K562 (cell line): ENCODE measurements at regions not wholly inside any gene's neighbourhood (a gene's known extent, or its start where the extent isn't known, plus 50 kb on each side); places are given as distances from the start of the nearest gene placed in this dataset.

Experiments used
- ARID3A ChIP-seq: IDR thresholded peaks from 2 replicates; pipeline ENCODE4 v1.6.1; 2012; ENCODE audit warnings: low read depth, low read length, improper control_type of control experiment, borderline replicate concordance
- CEBPG ChIP-seq, 3 experiments: fragments of 200-800 bp in 1 of 3; sonication (Bioruptor generic) in 1 of 3; sonication (generic) in 1 of 3; formaldehyde crosslinking in 1 of 3; IDR thresholded peaks in 2 of 3; conservative IDR thresholded peaks in 1 of 3; 2 replicates each; pipeline versions ENCODE4 v1.6.1 to v1.8.0; 2016 to 2022; ENCODE audit warnings: missing compliant biosample characterization in 2 of 3, missing genetic modification characterization in 2 of 3, mild to moderate bottlenecking in 1 of 3, missing genetic modification reagents in 1 of 3
- GATAD2B ChIP-seq: fragments of 450-650 bp; IDR thresholded peaks from 2 replicates; pipeline ENCODE4 v1.6.1; 2017; ENCODE audit warnings: mild to moderate bottlenecking, borderline replicate concordance
- HOMEZ ChIP-seq: fragments of 250-450 bp; sonication (Bioruptor Pico); IDR thresholded peaks from 2 replicates; pipeline ENCODE4 v1.4.0; 2020; ENCODE audit warnings: mild to moderate bottlenecking, moderate library complexity
- HSF4 ChIP-seq: fragments of 250-450 bp; sonication (Bioruptor Pico); IDR thresholded peaks from 2 replicates; pipeline ENCODE4 v2.1.2; 2022; ENCODE audit warnings: mild to moderate bottlenecking, moderate library complexity, borderline replicate concordance
- ILF3 ChIP-seq: fragments of 450-650 bp; IDR thresholded peaks from 2 replicates; pipeline ENCODE4 v1.6.1; 2018; ENCODE audit warnings: antibody characterized with exemption, mild to moderate bottlenecking, moderate library complexity, borderline replicate concordance
- MCM3 ChIP-seq: fragments of 450-650 bp; IDR thresholded peaks from 2 replicates; pipeline ENCODE4 v1.6.1; 2016
- NR2F6 ChIP-seq: fragments of 450-650 bp; formaldehyde crosslinking; IDR thresholded peaks from 2 replicates; pipeline ENCODE4 v1.4.0; 2020; ENCODE audit warnings: mild to moderate bottlenecking
- ZBTB1 ChIP-seq: sonication (generic); formaldehyde crosslinking; IDR thresholded peaks from 2 replicates; pipeline ENCODE4 v1.8.1; 2023; ENCODE audit warnings: missing genetic modification reagents, low read depth, mild to moderate bottlenecking, borderline replicate concordance
- ZBTB9 ChIP-seq: fragments of 450-650 bp; formaldehyde crosslinking; IDR thresholded peaks from 2 replicates; pipeline ENCODE4 v1.4.0; 2020; ENCODE audit warnings: mild to moderate bottlenecking, moderate library complexity

DNA sequence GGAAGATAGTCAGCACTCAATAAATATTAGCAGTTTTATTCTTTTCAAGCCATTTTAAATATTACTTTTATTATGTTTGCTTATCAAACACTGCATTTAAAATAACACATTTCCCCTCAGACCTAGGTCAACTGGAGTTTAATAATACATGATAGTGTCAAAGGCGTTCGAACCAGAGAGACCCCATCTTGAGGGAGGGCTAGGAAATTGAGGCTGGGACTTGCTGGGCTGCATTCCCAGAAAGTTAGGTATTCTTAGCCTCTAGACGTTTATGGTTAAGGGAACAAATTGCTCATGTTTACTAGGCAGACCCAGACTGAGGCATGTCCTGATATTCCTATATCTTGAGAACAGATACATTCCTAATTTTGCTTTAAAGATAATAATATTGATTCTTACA is 426.5 kb downstream of the METTL4 start (continued):
- TF ChIP-seq HSF4 (no peak), ZBTB1 (CRISPR knock-in tag) (no peak), MCM3 (no peak), CEBPG (CRISPR knock-in tag; IDR thresholded peaks at IDR 0.05) (no peak), CEBPG (tag; conservative IDR thresholded peaks at IDR 0.05 in 1 of 2, IDR thresholded peaks at IDR 0.05 in 1 of 2) (no peak), GATAD2B (no peak), ARID3A (no peak), ZBTB9 (CRISPR knock-in tag) (no peak), ILF3 (no peak), NR2F6 (CRISPR knock-in tag) (no peak), HOMEZ (no peak)
